ENCODE measurements at regions not wholly inside any gene's neighbourhood (a gene's known extent, or its start where the extent isn't known, plus 50 kb on each side); places are given as distances from the start of the nearest gene placed in this dataset.

DNA sequence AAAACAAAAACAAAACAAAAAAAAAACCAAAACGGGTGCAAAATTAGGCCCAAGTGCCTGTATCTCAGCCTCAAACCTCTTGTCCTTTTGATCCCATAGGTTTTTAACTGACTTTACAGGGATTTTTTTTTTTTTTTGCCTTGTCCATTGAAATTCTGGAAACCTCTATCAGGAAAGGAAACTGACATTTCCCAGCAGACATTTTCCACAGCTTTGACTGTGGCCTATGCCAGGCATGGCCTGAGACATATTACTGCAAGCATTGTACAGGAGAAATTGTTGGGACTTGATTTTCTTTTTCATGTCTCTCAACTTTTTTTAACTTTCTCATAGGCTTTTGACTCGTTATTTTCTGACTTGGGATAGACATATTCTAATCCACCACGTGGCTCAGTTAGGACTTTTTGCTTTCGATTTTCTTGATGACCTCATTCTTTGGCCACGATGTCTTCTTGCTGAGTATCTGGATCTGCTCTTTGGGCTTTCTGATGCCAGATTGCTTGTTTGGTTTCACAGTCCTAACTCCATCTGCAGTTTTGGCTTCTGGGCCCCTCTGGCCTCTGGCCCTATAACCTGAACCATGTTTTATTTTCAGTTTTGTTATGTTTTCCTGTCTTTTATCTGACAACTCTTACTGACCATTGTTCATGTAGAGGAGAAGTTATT, 336.1 kb upstream of the C11orf87 start:
- Mint-ChIP-seq H3K9me3 (ENCODE audit: unreplicated experiment) (peaks cover 9% of the 10 kb centered on the region), H3K36me3 (ENCODE audit: insufficient read depth, unreplicated experiment) (no peaks in the 10 kb centered on the region), H3K4me1 (ENCODE audit: low read depth, unreplicated experiment) (no peaks in the 10 kb centered on the region), H3K27me3 (ENCODE audit: insufficient read depth, unreplicated experiment) (no peaks in the 10 kb centered on the region), H3K27ac (ENCODE audit: unreplicated experiment) (no peak overlapping the region), H3K4me3 (ENCODE audit: unreplicated experiment) (no peak overlapping the region)
- TF ChIP-seq, protein P1, sequence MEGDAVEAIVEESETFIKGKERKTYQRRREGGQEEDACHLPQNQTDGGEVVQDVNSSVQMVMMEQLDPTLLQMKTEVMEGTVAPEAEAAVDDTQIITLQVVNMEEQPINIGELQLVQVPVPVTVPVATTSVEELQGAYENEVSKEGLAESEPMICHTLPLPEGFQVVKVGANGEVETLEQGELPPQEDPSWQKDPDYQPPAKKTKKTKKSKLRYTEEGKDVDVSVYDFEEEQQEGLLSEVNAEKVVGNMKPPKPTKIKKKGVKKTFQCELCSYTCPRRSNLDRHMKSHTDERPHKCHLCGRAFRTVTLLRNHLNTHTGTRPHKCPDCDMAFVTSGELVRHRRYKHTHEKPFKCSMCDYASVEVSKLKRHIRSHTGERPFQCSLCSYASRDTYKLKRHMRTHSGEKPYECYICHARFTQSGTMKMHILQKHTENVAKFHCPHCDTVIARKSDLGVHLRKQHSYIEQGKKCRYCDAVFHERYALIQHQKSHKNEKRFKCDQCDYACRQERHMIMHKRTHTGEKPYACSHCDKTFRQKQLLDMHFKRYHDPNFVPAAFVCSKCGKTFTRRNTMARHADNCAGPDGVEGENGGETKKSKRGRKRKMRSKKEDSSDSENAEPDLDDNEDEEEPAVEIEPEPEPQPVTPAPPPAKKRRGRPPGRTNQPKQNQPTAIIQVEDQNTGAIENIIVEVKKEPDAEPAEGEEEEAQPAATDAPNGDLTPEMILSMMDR (IDR thresholded peaks at IDR 0.05; ENCODE audit: insufficient read depth in 1 of 2, low read depth in 1 of 2, low read length in 1 of 2, severe bottlenecking in 1 of 2, unreplicated experiment in 1 of 2): no peak
- ChIA-PET POLR2A (no interaction called here), CTCF (no interaction called here)
- H3K4me1 ChIP-seq: no peaks in the 10 kb centered on the region
- no peaks in the 10 kb centered on the region for H3K27me3 ChIP-seq (replicated peaks; ENCODE audit: control insufficient read depth, insufficient read depth, low read length)
- no peaks in the 10 kb centered on the region for H3K9me3 ChIP-seq
- no TSS peak for BruUV-seq (replicated peaks)
- no peaks in the 10 kb centered on the region for H3K36me3 ChIP-seq (ENCODE audit: control insufficient read depth, insufficient read depth, low read length)
- no peak overlapping the region for H3K4me3 ChIP-seq (ENCODE audit: low read depth, low read length)
- intact Hi-C loops (cut with micrococcal nuclease; ENCODE audit: unreplicated experiment): no loop called here
- DNase-seq: no peak

- Mint-ChIP-seq H3K9me3 (ENCODE audit: unreplicated experiment) (peaks cover 9% of the 10 kb centered on the region), H3K27me3 (ENCODE audit: insufficient read depth, unreplicated experiment) (no peaks in the 10 kb centered on the region), H3K4me3 (ENCODE audit: unreplicated experiment) (no peak overlapping the region), H3K36me3 (ENCODE audit: insufficient read depth, unreplicated experiment) (no peaks in the 10 kb centered on the region), H3K27ac (ENCODE audit: unreplicated experiment) (no peak overlapping the region), H3K4me1 (ENCODE audit: low read depth, unreplicated experiment) (no peaks in the 10 kb centered on the region)
- no TSS peak for BruUV-seq (replicated peaks)
- Histone ChIP-seq H3K27me3 (replicated peaks; ENCODE audit: control insufficient read depth, insufficient read depth, low read length) (no peaks in the 10 kb centered on the region), H3K36me3 (ENCODE audit: control insufficient read depth, insufficient read depth, low read length) (no peaks in the 10 kb centered on the region), H3K4me3 (ENCODE audit: low read depth, low read length) (no peak overlapping the region), H3K4me1 (no peaks in the 10 kb centered on the region), H3K9me3 (no peaks in the 10 kb centered on the region)
- ChIA-PET CTCF (no interaction called here), POLR2A (no interaction called here)
- intact Hi-C loops (cut with micrococcal nuclease; ENCODE audit: unreplicated experiment): no loop called here
- TF ChIP-seq, protein P1 (IDR thresholded peaks at IDR 0.05; ENCODE audit: insufficient read depth in 1 of 2, low read depth in 1 of 2, low read length in 1 of 2, severe bottlenecking in 1 of 2, unreplicated experiment in 1 of 2): no peak
- no peak for DNase-seq
Observed at GRCh38 chr11:109086931-109087330, 335.1 kb upstream of the C11orf87 start.

- Histone ChIP-seq H3K9me3 (no peaks in the 10 kb centered on the region), H3K36me3 (ENCODE audit: control insufficient read depth, insufficient read depth, low read length) (no peaks in the 10 kb centered on the region), H3K27me3 (replicated peaks; ENCODE audit: control insufficient read depth, insufficient read depth, low read length) (no peaks in the 10 kb centered on the region), H3K4me3 (ENCODE audit: low read depth, low read length) (no peak overlapping the region), H3K4me1 (no peaks in the 10 kb centered on the region)
- Mint-ChIP-seq H3K36me3 (ENCODE audit: insufficient read depth, unreplicated experiment) (no peaks in the 10 kb centered on the region), H3K4me3 (ENCODE audit: unreplicated experiment) (no peak overlapping the region), H3K4me1 (ENCODE audit: low read depth, unreplicated experiment) (no peaks in the 10 kb centered on the region), H3K27ac (ENCODE audit: unreplicated experiment) (no peak overlapping the region), H3K27me3 (ENCODE audit: insufficient read depth, unreplicated experiment) (no peaks in the 10 kb centered on the region), H3K9me3 (ENCODE audit: unreplicated experiment) (peaks cover under 1% of the 10 kb centered on the region)
- ChIA-PET CTCF (no interaction called here), POLR2A (no interaction called here)
- intact Hi-C loops (cut with micrococcal nuclease; ENCODE audit: unreplicated experiment): no loop called here
- BruUV-seq (replicated peaks): no TSS peak
- no peak for DNase-seq
- TF ChIP-seq, protein P1 (IDR thresholded peaks at IDR 0.05; ENCODE audit: insufficient read depth in 1 of 2, low read depth in 1 of 2, low read length in 1 of 2, severe bottlenecking in 1 of 2, unreplicated experiment in 1 of 2): no peak
Observed at GRCh38 chr11:109088086-109088485, 333.9 kb upstream of the C11orf87 start.
